ENCODE measurements at regions not wholly inside any gene's neighbourhood (a gene's known extent, or its start where the extent isn't known, plus 50 kb on each side); places are given as distances from the start of the nearest gene placed in this dataset.

DNA sequence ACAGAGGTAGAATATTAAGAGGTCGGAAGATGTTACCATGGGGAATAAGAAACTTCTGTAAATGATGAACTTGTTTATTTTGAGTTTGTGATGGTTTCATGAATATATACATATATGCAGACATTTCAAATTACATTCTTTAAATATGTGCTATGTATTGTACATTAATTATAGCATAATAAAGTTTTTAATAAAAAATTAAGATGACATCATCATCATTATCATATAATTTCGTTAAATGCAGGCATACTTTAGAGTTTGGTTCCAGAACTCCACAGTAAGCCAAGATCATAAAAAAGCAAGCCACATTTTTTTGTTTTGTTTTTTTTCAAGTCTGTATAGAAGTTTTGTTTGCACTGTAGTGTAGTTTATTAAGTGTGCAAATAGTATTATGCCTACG, 1403.5 kb downstream of the EFNA5 start:
- H3K9me3 ChIP-seq (replicated peaks; ENCODE audit: control insufficient read depth, insufficient read depth, low read length), result no peaks in the 10 kb centered on the region
- H3K9ac ChIP-seq (replicated peaks; ENCODE audit: extremely low read depth, insufficient read depth, low read length), result no peak overlapping the region
- no TSS peak for BruUV-seq (replicated peaks)
- no peak overlapping the region for H2AFZ ChIP-seq (ENCODE audit: low read depth, low read length)
- H3K4me2 ChIP-seq (ENCODE audit: insufficient read depth, low read length), result no peak overlapping the region
- no peaks in the 10 kb centered on the region for H4K20me1 ChIP-seq (replicated peaks; ENCODE audit: control insufficient read depth, extremely low read depth, insufficient read depth, low read length)
- no peaks in the 10 kb centered on the region for H3K4me1 ChIP-seq (ENCODE audit: control insufficient read depth, extremely low read depth, insufficient read depth, low read length)
- DNase-seq (ENCODE audit: low read depth, low spot score) (no peak), FAIRE-seq (no peak)
- intact Hi-C loops (cut with micrococcal nuclease), result loop anchor here (10.0 kb wide), 2 partner anchors 488 to 1308 kb away; no protein-coding TSS in a partner anchor
- dilution Hi-C loops (cut with MboI; ENCODE audit: extremely low pct_ligation_motif_present, low sequenced_read_pairs), result no loop called here
- ChIA-PET POLR2A (no interaction called here), CTCF (no interaction called here)
- no peaks in the 10 kb centered on the region for H3K79me2 ChIP-seq (ENCODE audit: control insufficient read depth, insufficient read depth, low read length)
- no peak overlapping the region for H3K4me3 ChIP-seq (replicated peaks in 1 of 3; ENCODE audit: insufficient read depth in 1 of 3, low read depth in 1 of 3, low read length in 3 of 3)
- TF ChIP-seq, protein P1, sequence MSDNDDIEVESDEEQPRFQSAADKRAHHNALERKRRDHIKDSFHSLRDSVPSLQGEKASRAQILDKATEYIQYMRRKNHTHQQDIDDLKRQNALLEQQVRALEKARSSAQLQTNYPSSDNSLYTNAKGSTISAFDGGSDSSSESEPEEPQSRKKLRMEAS (IDR thresholded peaks at IDR 0.05; ENCODE audit: insufficient read depth, insufficient read length), result no peak
- no peak for TF ChIP-seq EZH2 (IDR thresholded peaks at IDR 0.05; ENCODE audit: borderline replicate concordance, low read depth, low read length, severe bottlenecking)
- no peak for TF ChIP-seq JUN (IDR thresholded peaks at IDR 0.05; ENCODE audit: borderline replicate concordance, insufficient read depth, insufficient read length, low read depth)
- TF ChIP-seq MYC (IDR thresholded peaks at IDR 0.05; ENCODE audit: low read depth, low read length), result no peak
- TF ChIP-seq GATA2 (IDR thresholded peaks at IDR 0.05; ENCODE audit: insufficient read depth, insufficient read length, low read depth, low read length), result no peak
- TF ChIP-seq POLR2AphosphoS5 (IDR thresholded peaks at IDR 0.05; ENCODE audit: insufficient read depth, low read depth, low read length), result no peak
- no peak for TF ChIP-seq POLR2A (IDR thresholded peaks at IDR 0.05; ENCODE audit: low read depth, low read length)
- TF ChIP-seq FOS (IDR thresholded peaks at IDR 0.05; ENCODE audit: borderline replicate concordance, insufficient read depth, low read length), result no peak
- TF ChIP-seq CTCF (IDR thresholded peaks at IDR 0.05; ENCODE audit: extremely low read depth in 1 of 2, insufficient read depth in 1 of 2, low read depth in 1 of 2, low read length in 2 of 2), result no peak
- no peaks in the 10 kb centered on the region for H3K27me3 ChIP-seq (ENCODE audit: control insufficient read depth in 2 of 2, insufficient read depth in 2 of 2, low read length in 2 of 2)
- no peaks in the 10 kb centered on the region for H3K36me3 ChIP-seq (ENCODE audit: control insufficient read depth in 2 of 2, extremely low read depth in 1 of 2, insufficient read depth in 2 of 2, low read length in 2 of 2)
- no peak overlapping the region for H3K27ac ChIP-seq (ENCODE audit: insufficient read depth, low read depth, low read length)
- H3K9me1 ChIP-seq (replicated peaks; ENCODE audit: control insufficient read depth, extremely low read depth, insufficient read depth, low read length), result no peaks in the 10 kb centered on the region

All from endothelial cell of umbilical vein (primary cell).